Gastrocnemius medialis (tissue), 4 donors: ENCODE measurements at regions not wholly inside any gene's neighbourhood (a gene's known extent, or its start where the extent isn't known, plus 50 kb on each side); places are given as distances from the start of the nearest gene placed in this dataset.

Experiments
- POLR2A ChIP-seq, 2 donors: fragments of 450-650 bp; IDR thresholded peaks; one replicate each; pipeline ENCODE4 v1.6.1; 2017; ENCODE audit warnings: antibody characterized with exemption in 2 of 2, mild to moderate bottlenecking in 2 of 2, moderate library complexity in 2 of 2
- TF ChIP-seq, protein P1 (sequence below), 5 experiments: fragments of 450-650 bp in 3 of 5; fragments of 200-600 bp in 2 of 5; sonication (generic) in 2 of 5; IDR thresholded peaks in 4 of 5; conservative IDR thresholded peaks in 1 of 5; 1 replicate in 4 of 5; 2 replicates in 1 of 5; pipeline ENCODE4 v1.5.1; 2016 to 2019; ENCODE audit warnings: antibody characterized with exemption in 5 of 5, mild to moderate bottlenecking in 3 of 5, moderate library complexity in 3 of 5

GRCh38 chr6:51015394-51015793 lies 196.7 kb downstream of the TFAP2B start:
- no peak for TF ChIP-seq POLR2A (IDR thresholded peaks at IDR 0.05)
- TF ChIP-seq, protein P1, sequence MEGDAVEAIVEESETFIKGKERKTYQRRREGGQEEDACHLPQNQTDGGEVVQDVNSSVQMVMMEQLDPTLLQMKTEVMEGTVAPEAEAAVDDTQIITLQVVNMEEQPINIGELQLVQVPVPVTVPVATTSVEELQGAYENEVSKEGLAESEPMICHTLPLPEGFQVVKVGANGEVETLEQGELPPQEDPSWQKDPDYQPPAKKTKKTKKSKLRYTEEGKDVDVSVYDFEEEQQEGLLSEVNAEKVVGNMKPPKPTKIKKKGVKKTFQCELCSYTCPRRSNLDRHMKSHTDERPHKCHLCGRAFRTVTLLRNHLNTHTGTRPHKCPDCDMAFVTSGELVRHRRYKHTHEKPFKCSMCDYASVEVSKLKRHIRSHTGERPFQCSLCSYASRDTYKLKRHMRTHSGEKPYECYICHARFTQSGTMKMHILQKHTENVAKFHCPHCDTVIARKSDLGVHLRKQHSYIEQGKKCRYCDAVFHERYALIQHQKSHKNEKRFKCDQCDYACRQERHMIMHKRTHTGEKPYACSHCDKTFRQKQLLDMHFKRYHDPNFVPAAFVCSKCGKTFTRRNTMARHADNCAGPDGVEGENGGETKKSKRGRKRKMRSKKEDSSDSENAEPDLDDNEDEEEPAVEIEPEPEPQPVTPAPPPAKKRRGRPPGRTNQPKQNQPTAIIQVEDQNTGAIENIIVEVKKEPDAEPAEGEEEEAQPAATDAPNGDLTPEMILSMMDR (IDR thresholded peaks at IDR 0.05 in 4 of 5, conservative IDR thresholded peaks at IDR 0.05 in 1 of 5), result no peak
